Tibial nerve (tissue), 3 donors: ENCODE measurements at regions not wholly inside any gene's neighbourhood (a gene's known extent, or its start where the extent isn't known, plus 50 kb on each side); places are given as distances from the start of the nearest gene placed in this dataset.

Source experiments
- POLR2A ChIP-seq, 2 donors: fragments of 450-650 bp; IDR thresholded peaks; one replicate each; pipeline ENCODE4 v1.6.1; 2017; ENCODE audit warnings: antibody characterized with exemption in 2 of 2, mild to moderate bottlenecking in 2 of 2, moderate library complexity in 2 of 2
- TF ChIP-seq, protein P1 (sequence below), 5 experiments: fragments of 200-600 bp in 3 of 5; fragments of 450-650 bp in 2 of 5; sonication (generic) in 3 of 5; IDR thresholded peaks; one replicate each; pipeline ENCODE4 v1.5.1; 2016 to 2019; ENCODE audit warnings: antibody characterized with exemption in 5 of 5, mild to moderate bottlenecking in 3 of 5, moderate library complexity in 2 of 5

DNA sequence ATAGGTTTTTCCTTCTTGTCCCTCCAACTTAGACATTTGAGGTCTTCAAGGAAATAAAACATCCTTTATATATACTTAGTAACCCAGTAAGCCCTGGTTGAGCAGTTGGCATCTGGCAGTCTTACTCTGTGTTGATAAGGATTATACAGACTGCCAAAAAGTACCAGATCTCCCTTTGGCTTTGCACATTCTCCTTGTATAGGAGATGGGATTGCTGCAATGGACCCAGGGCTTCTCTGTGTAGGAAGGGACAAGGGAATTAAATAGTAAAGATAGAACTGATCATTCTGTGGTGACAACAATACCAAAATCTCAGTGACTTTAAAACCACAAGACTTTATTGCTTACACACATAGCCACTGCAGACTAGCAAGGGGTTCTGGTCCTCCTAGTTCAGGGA, 180.1 kb upstream of the CCDC196 start:
- TF ChIP-seq, protein P1, sequence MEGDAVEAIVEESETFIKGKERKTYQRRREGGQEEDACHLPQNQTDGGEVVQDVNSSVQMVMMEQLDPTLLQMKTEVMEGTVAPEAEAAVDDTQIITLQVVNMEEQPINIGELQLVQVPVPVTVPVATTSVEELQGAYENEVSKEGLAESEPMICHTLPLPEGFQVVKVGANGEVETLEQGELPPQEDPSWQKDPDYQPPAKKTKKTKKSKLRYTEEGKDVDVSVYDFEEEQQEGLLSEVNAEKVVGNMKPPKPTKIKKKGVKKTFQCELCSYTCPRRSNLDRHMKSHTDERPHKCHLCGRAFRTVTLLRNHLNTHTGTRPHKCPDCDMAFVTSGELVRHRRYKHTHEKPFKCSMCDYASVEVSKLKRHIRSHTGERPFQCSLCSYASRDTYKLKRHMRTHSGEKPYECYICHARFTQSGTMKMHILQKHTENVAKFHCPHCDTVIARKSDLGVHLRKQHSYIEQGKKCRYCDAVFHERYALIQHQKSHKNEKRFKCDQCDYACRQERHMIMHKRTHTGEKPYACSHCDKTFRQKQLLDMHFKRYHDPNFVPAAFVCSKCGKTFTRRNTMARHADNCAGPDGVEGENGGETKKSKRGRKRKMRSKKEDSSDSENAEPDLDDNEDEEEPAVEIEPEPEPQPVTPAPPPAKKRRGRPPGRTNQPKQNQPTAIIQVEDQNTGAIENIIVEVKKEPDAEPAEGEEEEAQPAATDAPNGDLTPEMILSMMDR (IDR thresholded peaks at IDR 0.05), result no peak
- TF ChIP-seq POLR2A (IDR thresholded peaks at IDR 0.05), result no peak
